Activated gamma-delta T cell (primary cell): ENCODE measurements at regions not wholly inside any gene's neighbourhood (a gene's known extent, or its start where the extent isn't known, plus 50 kb on each side); places are given as distances from the start of the nearest gene placed in this dataset.

Source experiments
- DNase-seq: peaks from one replicate; lab custom pipeline; 2025; lab: John Stamatoyannopoulos, UW

GRCh38 chr16:66289986-66290385, 76.5 kb upstream of the CDH5 start:
- DNase-seq = no peak

GRCh38 chr16:66289051-66289680, 77.3 kb upstream of the CDH5 start:
- DNase-seq = no peak

- DNase-seq = no peak
Observed at GRCh38 chr16:66287926-66288325, 78.6 kb upstream of the CDH5 start.

- DNase-seq = no peak
Observed at GRCh38 chr16:66287416-66287815, 79.1 kb upstream of the CDH5 start.

- no peak for DNase-seq
Observed at GRCh38 chr16:66286527-66286926, 80.0 kb upstream of the CDH5 start.

GRCh38 chr16:66278604-66279262, 87.8 kb upstream of the CDH5 start:
- no peak for DNase-seq

- DNase-seq = no peak
Observed at GRCh38 chr16:66278111-66278531, 88.4 kb upstream of the CDH5 start.

- no peak for DNase-seq
Observed at GRCh38 chr16:66277311-66278070, 89.0 kb upstream of the CDH5 start.

- DNase-seq = no peak
Observed at GRCh38 chr16:66275775-66276428, 90.6 kb upstream of the CDH5 start.

- no peak for DNase-seq
Observed at GRCh38 chr16:66274335-66275110, 92.0 kb upstream of the CDH5 start.

GRCh38 chr16:66273644-66274334, 92.7 kb upstream of the CDH5 start:
- no peak for DNase-seq

- no peak for DNase-seq
Observed at GRCh38 chr16:66273053-66273452, 93.4 kb upstream of the CDH5 start.

GRCh38 chr16:66272461-66272860, 94.0 kb upstream of the CDH5 start:
- no peak for DNase-seq

GRCh38 chr16:66271074-66272060, 95.1 kb upstream of the CDH5 start:
- no peak for DNase-seq

GRCh38 chr16:66270333-66270927, 96.1 kb upstream of the CDH5 start:
- peak; percentile 23 for DNase-seq

- no peak for DNase-seq
Observed at GRCh38 chr16:66269617-66270332, 96.7 kb upstream of the CDH5 start.

GRCh38 chr16:66267292-66268014, 99.0 kb upstream of the CDH5 start:
- no peak for DNase-seq
